Activated CD8-positive, alpha-beta memory T cell treated with anti-CD3 and anti-CD28 coated beads, Interleukin-2, amount 10 ng/mL, durations not matched to agents 7 days and 5 days (primary cell): ENCODE measurements at regions not wholly inside any gene's neighbourhood (a gene's known extent, or its start where the extent isn't known, plus 50 kb on each side); places are given as distances from the start of the nearest gene placed in this dataset.

ENCODE experiments used
- ATAC-seq: fragments of 150-1000 bp; cut with Tn5 transposase; one replicate; pipeline ENCODE4 v1.10.0; 2021; ENCODE audit warnings: moderate library complexity
- CTCF ChIA-PET: fragments of 350-600 bp; sonication (Branson Sonifier 250); formaldehyde crosslinking; loops from one replicate; lab custom pipeline; 2021; ENCODE audit warnings: antibody characterized with exemption; lab: Charles Lee
- DNase-seq: peaks from one replicate; pipeline ENCODE4 v3.0.0-alpha.2; 2020
- H3K27ac Mint-ChIP-seq: one replicate; pipeline ENCODE4 v1.8.0; 2021; ENCODE audit warnings: mild to moderate bottlenecking, mixed read lengths
- H3K27me3 Mint-ChIP-seq: one replicate; pipeline ENCODE4 v1.8.0; 2021; ENCODE audit warnings: mixed read lengths
- H3K36me3 Mint-ChIP-seq: one replicate; pipeline ENCODE4 v1.8.0; 2021; ENCODE audit warnings: mild to moderate bottlenecking, mixed read lengths
- H3K4me1 Mint-ChIP-seq: one replicate; pipeline ENCODE4 v1.8.0; 2021; ENCODE audit warnings: mixed read lengths
- H3K4me3 Mint-ChIP-seq: one replicate; pipeline ENCODE4 v1.8.0; 2021; ENCODE audit warnings: mild to moderate bottlenecking, moderate library complexity, mixed read lengths
- H3K9me3 Mint-ChIP-seq: one replicate; pipeline ENCODE4 v1.8.0; 2022; ENCODE audit warnings: low read depth, mixed read lengths

DNA sequence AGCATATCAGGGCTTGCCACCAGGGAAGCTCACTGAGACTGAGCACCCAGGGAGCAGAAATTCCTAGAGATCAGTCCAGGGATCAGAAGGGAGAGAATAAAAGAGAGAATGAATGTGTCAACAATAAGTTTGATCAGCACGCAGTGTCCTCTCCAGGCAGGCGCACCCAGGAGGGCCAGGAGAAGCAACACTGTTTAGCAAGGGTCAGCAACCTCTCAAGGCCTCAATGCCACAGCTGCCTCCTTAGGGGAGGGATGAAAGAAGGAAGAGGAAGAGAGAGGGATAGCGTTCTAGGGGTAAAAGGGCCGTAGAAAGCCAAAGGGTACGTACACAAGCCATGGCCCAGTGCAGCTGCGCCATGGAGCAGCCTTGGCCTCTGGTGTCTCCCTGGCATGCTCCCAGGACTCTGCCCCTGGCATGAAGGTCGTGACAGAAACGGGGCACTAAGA is 399.8 kb downstream of the SHQ1 start:
- Mint-ChIP-seq H3K9me3 (no peaks in the 10 kb centered on the region), H3K4me3 (no peak overlapping the region), H3K36me3 (peaks cover 30% of the 10 kb centered on the region), H3K4me1 (peaks cover 37% of the 10 kb centered on the region), H3K27me3 (peaks cover 19% of the 10 kb centered on the region), H3K27ac (peak overlapping the region; percentile 3)
- ATAC-seq (no peak), DNase-seq (no peak)
- CTCF ChIA-PET: no interaction called here

DNA sequence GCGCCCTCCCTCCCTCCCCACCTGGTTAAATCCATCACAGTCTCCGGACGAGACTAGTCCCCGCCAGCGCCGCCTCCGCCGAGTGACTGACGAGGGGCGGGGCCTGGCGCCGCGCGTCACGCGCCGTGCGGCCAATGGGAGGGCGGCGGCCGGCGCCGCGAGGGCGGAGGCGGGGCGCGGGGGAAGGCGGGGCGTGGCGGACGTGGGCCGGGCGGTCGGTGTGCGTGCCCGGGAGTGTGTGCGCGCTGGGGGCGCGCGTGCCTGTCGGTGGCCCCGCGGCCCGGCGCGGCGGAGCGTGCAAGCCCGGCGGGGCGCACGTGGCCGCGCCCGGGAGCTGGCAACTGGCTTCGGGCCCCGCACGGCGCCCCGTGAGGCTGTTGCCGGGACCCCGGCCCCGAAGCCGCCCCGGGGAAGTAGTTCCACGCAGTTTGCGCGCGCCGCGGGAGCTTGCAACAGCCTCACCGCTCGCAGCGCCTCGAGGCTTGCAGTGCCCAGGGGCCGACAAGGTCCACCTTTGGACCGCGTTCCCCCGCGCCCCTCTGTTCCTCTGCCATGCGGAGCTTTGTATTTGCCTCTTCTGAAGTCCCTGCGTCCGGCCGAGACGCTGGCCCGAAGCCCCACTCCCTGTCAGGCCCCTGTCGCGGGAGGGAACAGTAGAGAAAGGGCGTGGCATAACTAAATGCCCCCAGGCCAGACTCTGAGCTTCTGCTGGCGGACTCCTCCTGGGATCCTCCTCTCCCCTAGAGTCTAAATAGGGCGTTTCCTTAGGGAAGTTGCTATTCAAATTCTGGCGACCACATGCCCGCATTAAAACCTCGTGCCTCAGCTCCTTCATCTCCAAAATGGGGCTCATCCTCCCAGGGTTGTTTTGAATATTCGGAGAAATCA is 400.9 kb downstream of the SHQ1 start:
- ATAC-seq (peak; percentile 94), DNase-seq (peak; percentile 92)
- CTCF ChIA-PET: interaction anchor here (1.1 kb wide), 1 partner anchor 23 kb away, joined by 4 read pairs; no protein-coding TSS in a partner anchor
- Mint-ChIP-seq H3K36me3 (peaks cover 38% of the 10 kb centered on the region), H3K27me3 (peaks cover 10% of the 10 kb centered on the region), H3K9me3 (no peaks in the 10 kb centered on the region), H3K4me1 (peaks cover 46% of the 10 kb centered on the region), H3K27ac (peak overlapping the region; percentile 30), H3K4me3 (peak overlapping the region; percentile 99)

DNA sequence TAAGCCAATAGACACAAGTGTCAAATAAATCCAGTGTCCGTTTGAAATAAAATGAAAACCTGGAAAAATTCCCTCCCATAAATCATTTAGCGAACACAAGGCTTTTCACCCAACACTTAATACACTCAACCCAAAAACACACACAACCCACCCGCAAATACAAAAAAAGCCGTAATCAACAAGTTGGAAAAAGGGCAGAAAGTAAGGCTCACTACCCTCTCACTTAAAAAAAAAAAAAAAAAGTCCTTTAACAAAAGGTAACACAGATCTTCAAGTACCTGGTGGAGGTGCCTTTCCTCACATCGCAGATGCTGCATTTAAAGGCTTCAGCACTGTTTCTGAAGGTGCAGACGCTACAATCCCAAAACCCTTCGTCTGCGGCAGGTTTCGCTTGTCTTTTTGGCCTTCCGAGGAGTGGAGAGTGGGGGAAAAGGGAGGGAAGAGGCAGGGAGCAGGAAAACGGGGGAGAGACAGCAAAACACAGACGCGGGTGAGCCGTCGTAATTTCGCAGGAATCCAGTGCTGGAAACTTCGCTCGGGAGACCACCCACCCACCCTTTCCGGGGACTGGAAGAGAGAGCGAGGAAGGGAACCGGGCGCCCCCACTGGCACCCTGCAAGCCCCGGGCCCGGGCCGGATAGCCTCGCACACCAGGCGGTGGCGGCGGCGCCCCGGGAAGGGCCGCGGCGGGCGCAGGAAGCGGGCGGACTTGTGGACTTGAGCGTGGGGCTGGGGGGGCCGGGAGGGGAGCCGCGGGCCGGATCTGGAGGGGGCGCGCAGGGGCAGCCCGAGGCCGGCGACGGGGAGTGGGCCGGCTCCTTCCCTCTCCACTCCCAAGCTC is 401.8 kb downstream of the SHQ1 start, which contains the start of gene RYBP:
Gene RYBP (minus strand): TSS at position 404 of the 841 bp plus-strand sequence.
- peak; percentile 56 for DNase-seq
- peaks cover 40% of the 10 kb centered on the region for H3K36me3 Mint-ChIP-seq
- peak within 1 kb of the TSS; percentile 99 for H3K4me3 Mint-ChIP-seq
- H3K9me3 Mint-ChIP-seq: no peaks in the 10 kb centered on the region
- H3K27ac Mint-ChIP-seq: peak within 1 kb of the TSS; percentile 98
- CTCF ChIA-PET: interaction anchor here (1.1 kb wide), 1 partner anchor 24 kb away, joined by 4 read pairs; no protein-coding TSS in a partner anchor
- ATAC-seq: peak; percentile 18
- H3K4me1 Mint-ChIP-seq: peaks cover 55% of the 10 kb centered on the region
- peaks cover 6% of the 10 kb centered on the region for H3K27me3 Mint-ChIP-seq

DNA sequence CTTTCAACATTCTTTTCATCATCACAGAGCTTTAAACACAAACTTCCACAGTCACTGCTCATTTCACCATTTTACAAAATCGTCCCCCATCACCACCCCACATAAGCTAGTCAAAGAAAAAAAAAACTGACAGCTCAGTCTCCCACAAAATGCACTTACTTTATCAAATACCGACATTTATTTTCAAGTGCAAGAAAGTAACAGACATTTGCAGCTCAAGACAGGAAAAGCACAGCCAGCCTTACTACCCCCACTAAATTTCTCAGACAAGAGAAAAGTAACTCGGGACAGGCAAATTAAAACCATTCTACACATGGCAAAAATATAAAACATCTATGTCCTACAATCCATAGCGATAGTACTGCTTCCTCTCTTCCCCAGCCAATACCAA is 402.4 kb downstream of the SHQ1 start:
- peaks cover 45% of the 10 kb centered on the region for H3K36me3 Mint-ChIP-seq
- no peak for ATAC-seq
- peak overlapping the region; percentile 99 for H3K4me3 Mint-ChIP-seq
- H3K9me3 Mint-ChIP-seq: no peaks in the 10 kb centered on the region
- peak overlapping the region; percentile 98 for H3K27ac Mint-ChIP-seq
- CTCF ChIA-PET: no interaction called here
- no peak for DNase-seq
- H3K4me1 Mint-ChIP-seq: peaks cover 59% of the 10 kb centered on the region
- peaks cover under 1% of the 10 kb centered on the region for H3K27me3 Mint-ChIP-seq

DNA sequence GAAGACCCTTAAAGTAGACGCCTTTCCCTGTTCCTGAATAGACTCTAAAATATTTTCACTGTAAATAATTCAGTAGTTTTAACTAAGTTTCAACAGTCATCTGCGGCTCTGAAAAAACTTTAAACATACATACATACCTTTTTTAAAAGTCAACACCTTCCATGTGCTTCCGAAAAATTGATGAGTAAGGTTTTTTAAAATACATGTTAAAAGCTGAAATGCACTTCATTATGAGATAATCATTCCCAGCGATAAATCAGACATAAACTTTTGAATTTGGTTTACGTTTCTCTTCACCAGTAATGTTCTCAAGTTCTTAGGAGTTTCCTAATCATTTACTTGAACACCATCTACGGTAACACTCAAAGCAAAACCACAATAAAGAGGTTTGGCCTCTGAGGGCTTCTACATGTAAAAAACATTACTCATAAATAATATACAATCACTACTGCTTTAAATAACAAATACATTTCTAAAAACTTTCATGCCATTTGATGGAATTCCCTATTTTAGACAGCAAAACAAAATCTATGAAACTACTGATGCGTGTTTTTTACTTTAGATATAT is 403.5 kb downstream of the SHQ1 start:
- Mint-ChIP-seq H3K27me3 (no peaks in the 10 kb centered on the region), H3K27ac (peak overlapping the region; percentile 98), H3K36me3 (peaks cover 50% of the 10 kb centered on the region), H3K4me3 (peak overlapping the region; percentile 99), H3K9me3 (no peaks in the 10 kb centered on the region), H3K4me1 (peaks cover 68% of the 10 kb centered on the region)
- ATAC-seq (no peak), DNase-seq (no peak)
- CTCF ChIA-PET: no interaction called here

DNA sequence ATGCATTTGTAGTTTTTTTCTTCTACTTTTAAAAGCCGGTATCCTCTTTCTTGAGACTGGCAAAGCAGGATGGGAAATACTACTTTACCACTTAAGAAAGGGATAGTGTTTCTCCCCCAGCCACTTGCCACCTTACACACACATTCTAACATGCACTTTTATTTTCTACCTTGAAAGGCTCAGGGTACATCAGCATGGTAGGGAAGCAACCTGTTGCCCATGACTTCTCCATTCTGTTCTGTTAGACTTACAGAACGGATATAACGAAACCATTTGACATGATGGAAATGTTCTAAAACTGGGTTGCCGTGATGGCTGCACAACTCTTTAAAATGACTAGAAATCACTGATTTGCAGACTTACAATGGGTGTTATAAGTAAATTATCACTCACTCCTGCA is 405.5 kb downstream of the SHQ1 start:
- Mint-ChIP-seq H3K4me1 (peaks cover 84% of the 10 kb centered on the region), H3K27ac (peak overlapping the region; percentile 30), H3K27me3 (no peaks in the 10 kb centered on the region), H3K4me3 (peak overlapping the region; percentile 40), H3K36me3 (peaks cover 63% of the 10 kb centered on the region), H3K9me3 (no peaks in the 10 kb centered on the region)
- CTCF ChIA-PET: interaction anchor here (1.0 kb wide), 1 partner anchor 14 kb away, joined by 3 read pairs; no protein-coding TSS in a partner anchor
- DNase-seq: no peak
- no peak for ATAC-seq

DNA sequence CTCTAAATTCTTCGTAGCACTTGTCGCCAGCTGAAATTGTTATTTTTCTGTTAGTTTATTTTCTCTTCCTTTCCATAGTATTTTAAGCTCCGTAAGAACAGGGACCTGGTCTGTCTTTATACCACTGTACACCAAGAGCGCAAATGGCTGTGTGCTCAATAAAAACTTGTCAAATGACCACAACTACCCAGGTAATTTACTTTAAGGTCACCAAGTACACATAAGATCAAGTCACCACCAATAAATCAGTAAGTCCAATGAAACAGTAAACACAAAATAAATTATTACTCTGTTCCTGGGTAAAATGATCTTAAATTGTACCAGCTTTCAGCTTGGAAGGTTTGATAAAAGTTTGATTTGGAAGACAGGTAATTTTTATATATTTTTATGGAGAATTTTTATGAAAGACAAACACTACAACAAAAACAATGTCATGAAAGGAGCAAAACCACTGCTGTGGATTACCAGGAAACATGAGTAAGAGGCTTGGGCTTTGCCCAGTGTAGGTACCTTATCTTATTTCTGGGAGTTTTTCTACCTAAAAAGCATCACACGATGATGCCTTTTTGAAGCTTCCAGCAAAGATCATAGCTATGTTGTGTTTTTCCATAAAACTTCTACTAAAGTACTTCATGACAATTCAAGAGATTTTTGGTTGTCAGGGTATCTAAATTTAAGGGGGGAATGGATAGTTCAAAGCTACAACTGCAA is 406.8 kb downstream of the SHQ1 start:
- ATAC-seq (no peak), DNase-seq (no peak)
- CTCF ChIA-PET: interaction anchor here (0.9 to 1.3 kb wide), 3 partner anchors 12 to 381 kb away, joined by 3 to 4 read pairs (median 3); no protein-coding TSS in a partner anchor
- Mint-ChIP-seq H3K27me3 (no peaks in the 10 kb centered on the region), H3K9me3 (no peaks in the 10 kb centered on the region), H3K4me3 (no peak overlapping the region), H3K27ac (no peak overlapping the region), H3K36me3 (peaks cover 71% of the 10 kb centered on the region), H3K4me1 (peaks cover 93% of the 10 kb centered on the region)

DNA sequence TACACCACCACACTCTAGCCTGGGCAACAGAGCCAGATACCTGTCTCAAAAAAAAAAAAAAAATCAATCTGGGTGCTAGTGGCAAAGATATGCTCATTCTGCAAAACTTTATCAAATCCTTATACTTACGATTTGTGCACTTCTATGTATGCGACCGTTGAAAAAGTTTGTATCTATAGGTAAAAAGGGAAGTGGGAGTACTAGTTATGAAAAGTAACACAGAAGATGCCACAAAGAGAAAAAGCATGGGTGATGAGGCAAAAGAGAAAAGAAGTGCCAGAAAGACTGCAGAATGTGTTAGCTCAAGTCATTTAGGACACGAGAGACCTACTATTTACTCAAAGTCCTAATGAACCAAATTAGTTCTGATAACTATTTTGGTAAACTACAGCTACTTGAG is 407.8 kb downstream of the SHQ1 start:
- Mint-ChIP-seq H3K4me3 (no peak overlapping the region), H3K4me1 (peaks cover 85% of the 10 kb centered on the region), H3K36me3 (peaks cover 61% of the 10 kb centered on the region), H3K9me3 (no peaks in the 10 kb centered on the region), H3K27ac (no peak overlapping the region), H3K27me3 (no peaks in the 10 kb centered on the region)
- ATAC-seq: no peak
- CTCF ChIA-PET: interaction anchor here (1.1 kb wide), 1 partner anchor 13 kb away, joined by 3 read pairs; no protein-coding TSS in a partner anchor
- no peak for DNase-seq

DNA sequence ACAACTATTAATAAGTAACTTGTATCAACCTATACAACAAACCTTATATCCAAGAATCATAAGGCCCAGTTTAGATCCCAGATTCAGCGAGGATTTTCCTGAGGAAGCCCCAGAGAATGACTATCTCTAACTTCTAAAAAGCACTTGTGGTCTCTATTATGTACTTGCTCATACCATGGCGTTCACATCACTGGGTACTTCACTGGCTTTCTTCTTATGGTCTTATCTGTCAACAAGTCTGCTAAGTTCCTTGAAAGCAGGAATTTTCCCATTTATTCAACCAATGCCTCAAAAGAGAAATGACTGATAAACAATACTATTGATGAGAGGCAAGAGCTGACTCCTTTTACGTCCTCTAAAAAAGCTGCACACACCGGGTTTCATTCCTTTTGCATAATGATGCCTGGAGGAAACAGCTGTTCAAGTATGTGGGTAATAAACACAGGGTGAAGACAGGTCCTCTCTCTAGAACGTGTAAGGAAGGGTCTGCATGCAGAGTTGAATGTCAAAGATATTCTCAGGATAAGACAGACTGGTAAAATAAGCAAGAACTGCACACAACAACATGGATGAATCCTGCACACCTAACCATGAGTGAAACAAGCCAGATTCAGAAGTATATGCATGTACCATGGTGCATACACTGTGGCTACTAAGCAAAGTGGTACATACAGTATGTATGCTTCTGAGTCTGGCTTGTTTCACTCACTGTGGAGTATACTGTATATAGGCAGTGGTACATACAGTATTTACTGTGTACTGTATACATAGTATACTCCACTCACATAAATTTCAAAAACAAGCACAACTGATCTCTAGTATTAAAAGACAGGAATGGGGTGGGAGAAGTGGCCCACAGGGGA is 408.7 kb downstream of the SHQ1 start:
- peaks cover 82% of the 10 kb centered on the region for H3K4me1 Mint-ChIP-seq
- CTCF ChIA-PET: no interaction called here

DNA sequence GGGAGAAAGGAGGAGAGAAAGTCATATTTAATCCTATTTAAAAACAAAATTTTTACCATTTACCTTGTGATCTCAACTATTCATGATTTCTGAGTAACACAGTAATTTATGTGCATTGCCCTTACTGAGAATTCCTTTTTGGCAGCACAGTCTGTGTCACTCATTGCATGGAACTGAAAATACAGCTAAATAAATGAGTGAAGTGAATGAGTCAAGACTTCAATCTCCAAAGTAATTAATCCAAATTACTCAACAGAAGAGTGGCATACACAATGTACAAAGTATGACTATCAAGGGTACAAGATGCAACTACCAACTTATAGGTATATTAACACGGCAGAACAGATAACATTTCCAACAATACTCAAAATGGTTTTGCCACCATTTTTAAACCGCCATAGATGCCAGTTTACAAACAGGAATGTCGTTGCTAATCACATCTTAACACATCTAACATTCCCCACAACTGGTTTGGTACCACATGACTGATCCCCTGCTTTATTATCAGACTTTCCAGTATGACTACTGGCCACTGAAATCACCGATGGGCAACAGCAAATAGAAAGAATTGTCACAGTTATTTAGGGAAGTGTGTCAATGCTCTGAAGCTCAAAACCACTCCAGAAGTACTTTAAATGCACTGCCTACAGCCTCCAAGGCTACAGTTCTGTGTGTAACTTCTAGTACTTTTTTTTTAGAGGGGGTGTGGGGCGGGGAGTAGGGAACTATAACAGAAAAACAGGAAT is 410.4 kb downstream of the SHQ1 start:
- no peak overlapping the region for H3K4me3 Mint-ChIP-seq
- CTCF ChIA-PET: no interaction called here
- no peak for DNase-seq
- H3K36me3 Mint-ChIP-seq: peaks cover 57% of the 10 kb centered on the region
- no peaks in the 10 kb centered on the region for H3K9me3 Mint-ChIP-seq
- H3K27me3 Mint-ChIP-seq: no peaks in the 10 kb centered on the region
- ATAC-seq: no peak
- peaks cover 73% of the 10 kb centered on the region for H3K4me1 Mint-ChIP-seq
- peak overlapping the region; percentile 11 for H3K27ac Mint-ChIP-seq

More for the DNA sequence above, 408.7 kb downstream of the SHQ1 start:
- H3K4me3 Mint-ChIP-seq: no peak overlapping the region
- H3K27ac Mint-ChIP-seq: no peak overlapping the region
- no peaks in the 10 kb centered on the region for H3K27me3 Mint-ChIP-seq
- H3K9me3 Mint-ChIP-seq: no peaks in the 10 kb centered on the region
- H3K36me3 Mint-ChIP-seq: peaks cover 64% of the 10 kb centered on the region
- ATAC-seq (no peak), DNase-seq (no peak)

DNA sequence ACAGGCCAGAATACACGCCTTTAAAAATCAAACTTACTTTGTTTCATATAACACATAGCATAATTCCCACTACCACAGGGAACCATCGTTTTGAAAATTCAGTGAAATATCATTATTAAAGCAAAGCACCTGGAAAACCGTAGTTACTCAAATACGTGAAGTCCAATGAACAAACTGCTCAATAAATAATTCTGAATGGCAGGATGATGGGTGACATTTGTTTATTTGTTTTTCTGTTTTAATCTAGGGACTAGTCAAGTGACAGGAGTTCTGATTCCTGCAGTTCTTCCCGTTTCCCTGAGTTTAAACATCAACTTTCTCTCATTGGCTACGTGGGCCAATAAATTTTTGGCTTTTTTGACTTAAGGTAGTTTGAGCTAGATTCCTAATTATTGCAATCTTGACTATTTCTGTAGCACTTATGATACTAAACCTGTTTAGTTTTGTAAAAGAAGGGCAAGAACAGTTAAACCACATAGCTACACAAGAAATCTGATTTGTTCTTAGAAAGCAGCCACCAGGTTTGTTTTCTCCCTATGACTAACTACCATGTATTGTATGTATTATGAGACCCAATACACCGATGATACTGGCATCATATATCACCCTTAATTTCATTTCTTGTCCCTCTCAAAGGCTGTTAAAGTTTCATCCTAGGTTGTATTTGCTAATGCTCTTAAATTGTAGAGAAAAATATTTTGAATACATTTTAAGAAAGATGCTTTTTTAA is 411.2 kb downstream of the SHQ1 start:
- H3K9me3 Mint-ChIP-seq: no peaks in the 10 kb centered on the region
- no peaks in the 10 kb centered on the region for H3K27me3 Mint-ChIP-seq
- no peak overlapping the region for H3K27ac Mint-ChIP-seq
- no peak overlapping the region for H3K4me3 Mint-ChIP-seq
- peak; percentile 67 for ATAC-seq
- no peak for DNase-seq
- CTCF ChIA-PET: no interaction called here
- H3K36me3 Mint-ChIP-seq: peaks cover 54% of the 10 kb centered on the region
- peaks cover 69% of the 10 kb centered on the region for H3K4me1 Mint-ChIP-seq
